NCI-H1436 treated with DMSO at 0.1 percent for 48 hours (cell line): ENCODE measurements at regions not wholly inside any gene's neighbourhood (a gene's known extent, or its start where the extent isn't known, plus 50 kb on each side); places are given as distances from the start of the nearest gene placed in this dataset.
A peak's percentile ranks its signal among the peaks of the same experiment; 100 is the strongest.
"Not testable (repeated sequence)": the region's sequence is repeated elsewhere in the genome, so short reads cannot be mapped to it uniquely, and the experiment has no call there.

Source experiments
- DNase-seq: peaks from one replicate; lab custom pipeline; 2025; lab: John Stamatoyannopoulos, UW

- DNase-seq: no peak
Observed at GRCh38 chr5:125950012-125950615, 473.1 kb upstream of the GRAMD2B start.

GRCh38 chr5:125961150-125961549 lies 462.1 kb upstream of the GRAMD2B start:
- DNase-seq: no peak

GRCh38 chr5:125965577-125965976 lies 457.6 kb upstream of the GRAMD2B start:
- no peak for DNase-seq

- no peak for DNase-seq
Observed at GRCh38 chr5:125967576-125967975, 455.6 kb upstream of the GRAMD2B start.

GRCh38 chr5:125969011-125969813 lies 454.0 kb upstream of the GRAMD2B start:
- DNase-seq: no peak

- no peak for DNase-seq
Observed at GRCh38 chr5:125969814-125970171, 453.4 kb upstream of the GRAMD2B start.

GRCh38 chr5:125970631-125971307 lies 452.4 kb upstream of the GRAMD2B start:
- DNase-seq: no peak

GRCh38 chr5:125972706-125973105 lies 450.5 kb upstream of the GRAMD2B start:
- DNase-seq: no peak

- DNase-seq: no peak
Observed at GRCh38 chr5:125974679-125975078, 448.5 kb upstream of the GRAMD2B start.

- no peak for DNase-seq
Observed at GRCh38 chr5:125976421-125977000, 446.7 kb upstream of the GRAMD2B start.

GRCh38 chr5:125978015-125978414 lies 445.2 kb upstream of the GRAMD2B start:
- no peak for DNase-seq

- no peak for DNase-seq
Observed at GRCh38 chr5:125979636-125980035, 443.6 kb upstream of the GRAMD2B start.

- DNase-seq: no peak
Observed at GRCh38 chr5:125981016-125981415, 442.2 kb upstream of the GRAMD2B start.

- DNase-seq: no peak
Observed at GRCh38 chr5:125987677-125988255, 435.4 kb upstream of the GRAMD2B start.

- DNase-seq: no peak
Observed at GRCh38 chr5:125992050-125992449, 431.2 kb upstream of the GRAMD2B start.

- not testable (repeated sequence) for DNase-seq
Observed at GRCh38 chr5:125999271-126000030, 423.8 kb upstream of the GRAMD2B start.

- peak; percentile 94 for DNase-seq
Observed at GRCh38 chr5:126000507-126000906, 422.7 kb upstream of the GRAMD2B start.

GRCh38 chr5:126002222-126002897 lies 420.8 kb upstream of the GRAMD2B start:
- no peak for DNase-seq

GRCh38 chr5:126003309-126003708 lies 419.9 kb upstream of the GRAMD2B start:
- DNase-seq: no peak

GRCh38 chr5:126004636-126005035 lies 418.6 kb upstream of the GRAMD2B start:
- DNase-seq: no peak

GRCh38 chr5:126007841-126008240 lies 415.4 kb upstream of the GRAMD2B start:
- no peak for DNase-seq
